NB4 (cell line): ENCODE measurements at regions not wholly inside any gene's neighbourhood (a gene's known extent, or its start where the extent isn't known, plus 50 kb on each side); places are given as distances from the start of the nearest gene placed in this dataset.

Experiments used
- DNase-seq: peaks from one replicate; pipeline ENCODE4 v3.0.0; 2010; ENCODE audit warnings: low read depth
- H3K4me3 ChIP-seq: one replicate; pipeline ENCODE4 v1.5.1; 2011; ENCODE audit warnings: mild to moderate bottlenecking, low read depth, low read length, moderate library complexity
- CTCF ChIP-seq: IDR thresholded peaks from one replicate; pipeline ENCODE4 v1.5.1; 2012; ENCODE audit warnings: low read depth, low read length
- MAX ChIP-seq: IDR thresholded peaks from 2 replicates; pipeline ENCODE4 v1.6.1; 2011; ENCODE audit warnings: low read depth, low read length
- MYC ChIP-seq: IDR thresholded peaks from 2 replicates; pipeline ENCODE4 v1.6.1; 2011; ENCODE audit warnings: low read depth, low read length
- POLR2A ChIP-seq: IDR thresholded peaks from 2 replicates; pipeline ENCODE4 v1.6.1; 2011; ENCODE audit warnings: mild to moderate bottlenecking; ENCODE audit not compliant: insufficient read length; ENCODE audit errors: extremely low read depth

- TF ChIP-seq MYC (no peak), CTCF (no peak), POLR2A (no peak), MAX (no peak)
- DNase-seq = no peak
- H3K4me3 ChIP-seq = no peak overlapping the region
Observed at GRCh38 chr13:53844473-53845146, 816.0 kb downstream of the OLFM4 start.

- no peak for TF ChIP-seq POLR2A
- no peak for DNase-seq
- H3K4me3 ChIP-seq = no peak overlapping the region
Observed at GRCh38 chr13:53847502-53847901, 818.9 kb downstream of the OLFM4 start.

- H3K4me3 ChIP-seq = no peak overlapping the region
- no peak for DNase-seq
- TF ChIP-seq CTCF = no peak
- no peak for TF ChIP-seq MYC
- TF ChIP-seq MAX = no peak
- no peak for TF ChIP-seq POLR2A
Observed at GRCh38 chr13:53848366-53848961, 819.9 kb downstream of the OLFM4 start.

GRCh38 chr13:53854321-53854720, 825.7 kb downstream of the OLFM4 start:
- no peak overlapping the region for H3K4me3 ChIP-seq
- TF ChIP-seq MYC (no peak), POLR2A (no peak), MAX (no peak), CTCF (no peak)
- no peak for DNase-seq

- no peak for TF ChIP-seq POLR2A
- TF ChIP-seq MYC = no peak
- TF ChIP-seq CTCF = no peak
- TF ChIP-seq MAX = no peak
- H3K4me3 ChIP-seq = no peak overlapping the region
- no peak for DNase-seq
Observed at GRCh38 chr13:53856573-53857195, 828.1 kb downstream of the OLFM4 start.

GRCh38 chr13:53863520-53863919, 834.9 kb downstream of the OLFM4 start:
- H3K4me3 ChIP-seq = no peak overlapping the region
- DNase-seq = no peak
- TF ChIP-seq MAX (no peak), CTCF (no peak), POLR2A (no peak), MYC (no peak)
